H1 (cell line): ENCODE measurements at regions not wholly inside any gene's neighbourhood (a gene's known extent, or its start where the extent isn't known, plus 50 kb on each side); places are given as distances from the start of the nearest gene placed in this dataset.
A peak's percentile ranks its signal among the peaks of the same experiment; 100 is the strongest.

Experiments used
- CTCF ChIA-PET: fragments of 300-600 bp; sonication (Branson Sonifier 250); formaldehyde crosslinking; loops from one replicate; lab custom pipeline; 2021; ENCODE audit not compliant: partially characterized antibody; lab: Charles Lee
- POLR2A ChIA-PET: fragments of 300-600 bp; sonication (Branson Sonifier 250); formaldehyde crosslinking; loops from one replicate; lab custom pipeline; 2021; ENCODE audit warnings: inconsistent platforms; ENCODE audit not compliant: partially characterized antibody; lab: Charles Lee
- DNase-seq, 2 experiments: peaks; one replicate each; pipeline versions ENCODE4 v3.0.0 to v3.0.0-alpha.2; 2010 to 2022; ENCODE audit warnings: low spot score in 2 of 2, low read depth in 1 of 2, mixed read lengths in 1 of 2
- FAIRE-seq: peaks from 2 replicates; lab custom pipeline; 2011; peaks lifted over from hg19 to GRCh38; lab: Jason Lieb, UNC
- H2AFZ ChIP-seq: 2 replicates; pipeline ENCODE4 v1.8.1; 2012; ENCODE audit warnings: low read length, inconsistent platforms
- H2AK5ac ChIP-seq: 2 replicates; pipeline ENCODE4 v1.6.1; 2013; ENCODE audit warnings: low read depth, low read length
- H2BK120ac ChIP-seq: replicated peaks from 2 replicates; pipeline ENCODE3; 2013; ENCODE audit warnings: low read depth, low read length, inconsistent platforms
- H2BK12ac ChIP-seq: 2 replicates; pipeline ENCODE4 v1.6.1; 2013; ENCODE audit warnings: low read depth, low read length
- H2BK15ac ChIP-seq: 2 replicates; pipeline ENCODE4 v1.6.1; 2013; ENCODE audit warnings: low read length
- H2BK20ac ChIP-seq: 2 replicates; pipeline ENCODE4 v1.6.1; 2013; ENCODE audit warnings: low read length
- H2BK5ac ChIP-seq: 2 replicates; pipeline ENCODE4 v1.6.1; 2013; ENCODE audit warnings: low read depth, low read length
- H3K14ac ChIP-seq: 2 replicates; pipeline ENCODE4 v1.6.1; 2013; ENCODE audit warnings: inconsistent platforms; ENCODE audit not compliant: insufficient read length
- H3K18ac ChIP-seq: 2 replicates; pipeline ENCODE4 v1.6.1; 2013; ENCODE audit warnings: low read length; ENCODE audit errors: extremely low read depth
- H3K23ac ChIP-seq: 2 replicates; pipeline ENCODE4 v1.6.1; 2013; ENCODE audit warnings: inconsistent platforms; ENCODE audit not compliant: insufficient read length
- H3K23me2 ChIP-seq: 2 replicates; pipeline ENCODE4 v1.6.1; 2013; ENCODE audit warnings: low read depth, low read length
- H3K27ac ChIP-seq: 2 replicates; pipeline ENCODE4 v1.6.1; 2011; ENCODE audit warnings: low read depth, low read length, inconsistent platforms
- H3K27me3 ChIP-seq, 4 experiments: replicated peaks in 1 of 4; 1 replicate in 1 of 4; 2 replicates in 3 of 4; pipeline versions ENCODE4 v1.6.1 to v1.8.1; 2011 to 2013; ENCODE audit warnings: low read length in 3 of 4, mild to moderate bottlenecking in 3 of 4, inconsistent platforms in 2 of 4, mixed read lengths in 2 of 4, moderate library complexity in 1 of 4; ENCODE audit not compliant: control insufficient read depth in 3 of 4, insufficient read depth in 3 of 4; ENCODE audit errors: extremely low read depth in 1 of 4
- H3K36me3 ChIP-seq, 4 experiments: 2 replicates each; pipeline versions ENCODE4 v1.6.1 to v1.8.1; 2011 to 2013; ENCODE audit warnings: mild to moderate bottlenecking in 4 of 4, low read length in 3 of 4, moderate library complexity in 2 of 4, control low read depth in 1 of 4, inconsistent platforms in 1 of 4; ENCODE audit not compliant: insufficient read depth in 4 of 4, control insufficient read depth in 2 of 4
- H3K4ac ChIP-seq: replicated peaks from 2 replicates; pipeline ENCODE3; 2013; ENCODE audit warnings: low read length, low read depth, mixed read lengths, inconsistent platforms; ENCODE audit not compliant: insufficient read length
- H3K4me1 ChIP-seq, 4 experiments: replicated peaks in 1 of 4; 1 replicate in 1 of 4; 2 replicates in 3 of 4; pipeline versions ENCODE4 v1.6.1 to v1.8.1; 2011 to 2013; ENCODE audit warnings: low read length in 3 of 4, inconsistent platforms in 2 of 4, mixed read lengths in 1 of 4; ENCODE audit not compliant: insufficient read depth in 4 of 4, control insufficient read depth in 3 of 4
- H3K4me2 ChIP-seq, 2 experiments: 2 replicates each; pipeline versions ENCODE4 v1.6.1 to v1.8.1; 2011 to 2013; ENCODE audit warnings: low read depth in 2 of 2, low read length in 2 of 2, control low read depth in 1 of 2, inconsistent platforms in 1 of 2, mild to moderate bottlenecking in 1 of 2; ENCODE audit not compliant: insufficient read depth in 1 of 2
- H3K4me3 ChIP-seq, 4 experiments: fragments of 200-600, 300-600 bp in 1 of 4; sonication (generic), shearing (Covaris generic), sonication (Bioruptor Twin) in 1 of 4; 2 replicates each; pipeline versions ENCODE4 v1.5.1 to v1.8.1; 2011 to 2016; ENCODE audit warnings: low read length in 4 of 4, low read depth in 3 of 4, control low read depth in 2 of 4, inconsistent platforms in 2 of 4, mild to moderate bottlenecking in 2 of 4, mixed read lengths in 1 of 4, moderate library complexity in 1 of 4; ENCODE audit not compliant: insufficient read depth in 2 of 4; ENCODE audit errors: extremely low read depth in 1 of 4
- H3K56ac ChIP-seq: replicated peaks from 2 replicates; pipeline ENCODE3; 2013; ENCODE audit warnings: low read depth, mild to moderate bottlenecking, mixed read lengths, low read length, inconsistent platforms; ENCODE audit not compliant: insufficient read length
- H3K79me1 ChIP-seq: 2 replicates; pipeline ENCODE4 v1.6.1; 2013; ENCODE audit warnings: low read depth, low read length, control low read depth
- H3K79me2 ChIP-seq, 2 experiments: 2 replicates each; pipeline versions ENCODE4 v1.6.1 to v1.8.1; 2012 to 2013; ENCODE audit warnings: low read length in 2 of 2, mild to moderate bottlenecking in 2 of 2, inconsistent platforms in 1 of 2; ENCODE audit not compliant: insufficient read depth in 2 of 2, control insufficient read depth in 1 of 2
- H3K9ac ChIP-seq, 4 experiments: replicated peaks in 1 of 4; 1 replicate in 1 of 4; 2 replicates in 3 of 4; pipeline versions ENCODE4 v1.6.1 to v1.8.1; 2011 to 2013; ENCODE audit warnings: low read depth in 3 of 4, low read length in 3 of 4, control low read depth in 2 of 4, mild to moderate bottlenecking in 2 of 4, moderate library complexity in 2 of 4, inconsistent platforms in 1 of 4; ENCODE audit errors: extremely low read depth in 1 of 4
- H3K9me3 ChIP-seq, 2 experiments: 2 replicates each; pipeline versions ENCODE4 v1.6.1 to v1.8.1; 2012 to 2013; ENCODE audit warnings: mild to moderate bottlenecking in 2 of 2, moderate library complexity in 2 of 2, control low read depth in 1 of 2, inconsistent platforms in 1 of 2, low read depth in 1 of 2, low read length in 1 of 2, mixed read lengths in 1 of 2; ENCODE audit not compliant: insufficient read depth in 2 of 2
- H4K20me1 ChIP-seq, 2 experiments: replicated peaks in 1 of 2; 2 replicates each; pipeline versions ENCODE3 to v1.8.1; 2011 to 2013; ENCODE audit warnings: inconsistent platforms in 2 of 2, low read length in 2 of 2, mild to moderate bottlenecking in 1 of 2; ENCODE audit not compliant: insufficient read depth in 2 of 2, control insufficient read depth in 1 of 2
- H4K5ac ChIP-seq: 2 replicates; pipeline ENCODE4 v1.6.1; 2013; ENCODE audit warnings: low read length, low read depth, mixed read lengths, inconsistent platforms; ENCODE audit not compliant: insufficient read length
- H4K8ac ChIP-seq: 2 replicates; pipeline ENCODE4 v1.8.0; 2013; ENCODE audit warnings: mild to moderate bottlenecking, moderate library complexity, low read length, inconsistent platforms; ENCODE audit not compliant: insufficient read depth; ENCODE audit errors: extremely low read depth
- H4K91ac ChIP-seq: replicated peaks from 2 replicates; pipeline ENCODE3; 2013; ENCODE audit warnings: low read length, mixed read lengths, inconsistent platforms; ENCODE audit not compliant: insufficient read length
- RAD21 ChIP-seq, 2 experiments: IDR thresholded peaks in 1 of 2; conservative IDR thresholded peaks in 1 of 2; 2 replicates each; pipeline ENCODE4 v1.6.1; 2011; ENCODE audit warnings: low read depth in 2 of 2, low read length in 2 of 2, improper control_type of control experiment in 1 of 2, inconsistent platforms in 1 of 2, mild to moderate bottlenecking in 1 of 2, moderate library complexity in 1 of 2
- SIX5 ChIP-seq: IDR thresholded peaks from 2 replicates; pipeline ENCODE4 v1.6.1; 2011; ENCODE audit warnings: mild to moderate bottlenecking, low read depth, low read length
- WGBS, 2 experiments: shearing (Covaris generic) in 1 of 2; methylation state at CpG; one replicate each; pipeline versions ENCODE4 v1.1.6 to v1.1.7; 2013 to 2015; ENCODE audit warnings: low lambda C conversion rate in 2 of 2, mixed read lengths in 2 of 2, inconsistent platforms in 1 of 2, low coverage in 1 of 2, missing lambda C conversion rate in 1 of 2; ENCODE audit not compliant: insufficient replicate concordance in 2 of 2, insufficient coverage in 1 of 2, insufficient read length in 1 of 2; ENCODE audit errors: extremely low coverage in 1 of 2, missing lambda C conversion rate in 1 of 2; 5-methylcytosine and 5-hydroxymethylcytosine counted together
- TF ChIP-seq, protein P1 (sequence below), 3 experiments: IDR thresholded peaks; 1 replicate in 2 of 3; 2 replicates in 1 of 3; pipeline versions ENCODE4 v1.5.1 to v1.6.1; 2011; ENCODE audit warnings: low read length in 3 of 3, mild to moderate bottlenecking in 3 of 3, inconsistent platforms in 2 of 3, low read depth in 1 of 3, moderate library complexity in 1 of 3; ENCODE audit not compliant: insufficient read depth in 1 of 3; ENCODE audit errors: control extremely low read depth in 1 of 3

DNA sequence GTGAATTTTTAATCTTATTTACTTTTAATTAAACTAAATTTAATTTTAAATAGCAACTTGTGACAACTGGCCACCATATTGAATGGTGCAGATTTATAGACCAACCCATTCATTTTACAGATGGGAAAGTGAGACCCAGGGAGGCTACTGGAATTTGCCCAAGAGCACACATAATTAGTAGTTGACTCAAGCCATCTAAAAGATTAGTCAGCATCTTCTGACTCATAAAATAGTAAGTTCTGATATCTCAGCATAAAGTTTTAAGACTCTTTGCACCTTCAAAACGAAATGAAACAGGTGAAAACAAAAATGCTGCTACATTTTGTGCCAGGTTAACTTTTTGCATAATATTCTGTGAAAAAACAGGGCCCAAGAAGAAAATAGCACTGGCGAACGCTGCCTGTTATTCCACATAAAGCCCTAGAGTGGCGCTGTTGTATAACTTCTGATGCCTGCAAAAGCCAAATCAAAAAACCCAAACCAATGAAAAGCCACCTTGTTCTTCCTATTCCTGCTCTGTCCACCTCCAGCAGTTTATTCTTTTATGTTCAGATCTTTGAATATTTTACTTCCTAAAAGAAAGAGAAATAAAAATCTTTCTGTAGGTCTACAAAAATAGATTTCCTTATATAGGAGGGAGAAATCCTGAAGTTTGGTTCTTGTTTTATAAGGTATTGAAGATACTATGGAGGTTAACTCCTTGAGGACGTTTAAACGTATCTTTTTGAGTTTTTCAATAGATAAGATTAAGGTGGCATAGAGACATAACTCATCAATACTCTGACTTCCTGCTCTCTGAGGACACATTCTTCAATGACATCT lies 62.8 kb downstream of the OTOL1 start:
- Histone ChIP-seq H2BK5ac (no peak overlapping the region), H3K27me3 (no peaks in the 10 kb centered on the region), H4K8ac (no peak overlapping the region), H3K14ac (no peak overlapping the region), H4K5ac (no peak overlapping the region), H3K4me1 (peaks cover 0 to 4% (median 0%) of the 10 kb centered on the region in 4 experiments; a peak in 1 of 7 replicates), H2AFZ (no peak overlapping the region), H3K9me3 (no peaks in the 10 kb centered on the region), H3K4me3 (no peak overlapping the region), H2BK120ac (no peak overlapping the region), H3K27ac (no peak overlapping the region), H2BK20ac (peak overlapping the region; percentile 28; the same call in 1 of the 2 replicates), H3K4me2 (0 out of 4 replicates have a peak overlapping the region, but pooled peaks of 1 of the 2 experiments have one; percentile 25), H4K91ac (no peak overlapping the region), H3K4ac (no peak overlapping the region), H2AK5ac (no peak overlapping the region), H3K9ac (no peak overlapping the region), H3K79me2 (no peaks in the 10 kb centered on the region), H3K23me2 (no peaks in the 10 kb centered on the region), H3K18ac (no peak overlapping the region), H3K23ac (no peak overlapping the region), H3K79me1 (no peaks in the 10 kb centered on the region), H3K56ac (no peak overlapping the region), H4K20me1 (no peaks in the 10 kb centered on the region), H2BK15ac (no peak overlapping the region), H3K36me3 (no peaks in the 10 kb centered on the region), H2BK12ac (no peak overlapping the region)
- ChIA-PET POLR2A (no interaction called here), CTCF (interaction anchor here (0.7 to 2.8 kb wide), 5 partner anchors 10 to 304 kb away, joined by 3 to 13 read pairs (median 3); no protein-coding TSS in a partner anchor)
- FAIRE-seq = peak; percentile 55
- WGBS, 2 experiments = 27% methylated on average over 6 of the region's 6 CpGs; no CpG with 5 or more reads in 1 of the 2 experiments
- peak in 1 of 2 experiments; percentile 7 for DNase-seq
- TF ChIP-seq RAD21 (IDR thresholded peaks at IDR 0.05 in 1 of 2, conservative IDR thresholded peaks at IDR 0.05 in 1 of 2; ENCODE audit: low read depth in 2 of 2, low read length in 2 of 2) (peak; percentile 90 to 93), SIX5 (no peak)
- TF ChIP-seq, protein P1, sequence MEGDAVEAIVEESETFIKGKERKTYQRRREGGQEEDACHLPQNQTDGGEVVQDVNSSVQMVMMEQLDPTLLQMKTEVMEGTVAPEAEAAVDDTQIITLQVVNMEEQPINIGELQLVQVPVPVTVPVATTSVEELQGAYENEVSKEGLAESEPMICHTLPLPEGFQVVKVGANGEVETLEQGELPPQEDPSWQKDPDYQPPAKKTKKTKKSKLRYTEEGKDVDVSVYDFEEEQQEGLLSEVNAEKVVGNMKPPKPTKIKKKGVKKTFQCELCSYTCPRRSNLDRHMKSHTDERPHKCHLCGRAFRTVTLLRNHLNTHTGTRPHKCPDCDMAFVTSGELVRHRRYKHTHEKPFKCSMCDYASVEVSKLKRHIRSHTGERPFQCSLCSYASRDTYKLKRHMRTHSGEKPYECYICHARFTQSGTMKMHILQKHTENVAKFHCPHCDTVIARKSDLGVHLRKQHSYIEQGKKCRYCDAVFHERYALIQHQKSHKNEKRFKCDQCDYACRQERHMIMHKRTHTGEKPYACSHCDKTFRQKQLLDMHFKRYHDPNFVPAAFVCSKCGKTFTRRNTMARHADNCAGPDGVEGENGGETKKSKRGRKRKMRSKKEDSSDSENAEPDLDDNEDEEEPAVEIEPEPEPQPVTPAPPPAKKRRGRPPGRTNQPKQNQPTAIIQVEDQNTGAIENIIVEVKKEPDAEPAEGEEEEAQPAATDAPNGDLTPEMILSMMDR (IDR thresholded peaks at IDR 0.05; ENCODE audit: control extremely low read depth in 1 of 3, insufficient read depth in 1 of 3, low read depth in 1 of 3, low read length in 3 of 3) = peak in 2 of 3 experiments; percentile 71 to 78; a peak in 3 of 4 replicates
